GM18511 (cell line): ENCODE measurements at regions not wholly inside any gene's neighbourhood (a gene's known extent, or its start where the extent isn't known, plus 50 kb on each side); places are given as distances from the start of the nearest gene placed in this dataset.
"Not testable (repeated sequence)": the region's sequence is repeated elsewhere in the genome, so short reads cannot be mapped to it uniquely, and the experiment has no call there.

Experiments
- ATAC-seq: cut with Tn5 transposase; IDR thresholded peaks from one replicate; pipeline ENCODE4 v1.9.1; 2021; ENCODE audit warnings: mild to moderate bottlenecking, moderate library complexity; ENCODE audit not compliant: unreplicated experiment

GRCh38 chr9:97182532-97182931, 124.9 kb upstream of the CCDC180 start:
- not testable (repeated sequence) for ATAC-seq

GRCh38 chr9:97179616-97180015, 127.8 kb upstream of the CCDC180 start:
- ATAC-seq, result no peak

GRCh38 chr9:97176206-97176605, 131.3 kb upstream of the CCDC180 start:
- ATAC-seq, result no peak

- not testable (repeated sequence) for ATAC-seq
Observed at GRCh38 chr9:97168174-97168573, 129.2 kb upstream of the CTSV start.

GRCh38 chr9:97166496-97167138, 127.7 kb upstream of the CTSV start:
- not testable (repeated sequence) for ATAC-seq

GRCh38 chr9:97160255-97160654, 121.3 kb upstream of the CTSV start:
- no peak for ATAC-seq

- not testable (repeated sequence) for ATAC-seq
Observed at GRCh38 chr9:97158722-97159121, 119.8 kb upstream of the CTSV start.

- ATAC-seq, result not testable (repeated sequence)
Observed at GRCh38 chr9:97155441-97155840, 116.5 kb upstream of the CTSV start.

GRCh38 chr9:97153967-97154366, 115.0 kb upstream of the CTSV start:
- no peak for ATAC-seq

- not testable (repeated sequence) for ATAC-seq
Observed at GRCh38 chr9:97153160-97153559, 114.2 kb upstream of the CTSV start.

- not testable (repeated sequence) for ATAC-seq
Observed at GRCh38 chr9:97150471-97150870, 111.5 kb upstream of the CTSV start.

- ATAC-seq, result not testable (repeated sequence)
Observed at GRCh38 chr9:97148428-97148827, 109.5 kb upstream of the CTSV start.

GRCh38 chr9:97145680-97146079, 106.7 kb upstream of the CTSV start:
- ATAC-seq, result not testable (repeated sequence)

GRCh38 chr9:97140566-97140965, 101.6 kb upstream of the CTSV start:
- ATAC-seq, result no peak

- ATAC-seq, result no peak
Observed at GRCh38 chr9:97136421-97136820, 97.5 kb upstream of the CTSV start.

- ATAC-seq, result not testable (repeated sequence)
Observed at GRCh38 chr9:97133966-97134365, 95.0 kb upstream of the CTSV start.

- ATAC-seq, result no peak
Observed at GRCh38 chr9:97132865-97133264, 93.9 kb upstream of the CTSV start.

- not testable (repeated sequence) for ATAC-seq
Observed at GRCh38 chr9:97130864-97131263, 91.9 kb upstream of the CTSV start.

- ATAC-seq, result not testable (repeated sequence)
Observed at GRCh38 chr9:97130387-97130786, 91.4 kb upstream of the CTSV start.

GRCh38 chr9:97128919-97129318, 90.0 kb upstream of the CTSV start:
- no peak for ATAC-seq

- ATAC-seq, result no peak
Observed at GRCh38 chr9:97124256-97124655, 85.3 kb upstream of the CTSV start.

- ATAC-seq, result no peak
Observed at GRCh38 chr9:97110696-97111095, 71.8 kb upstream of the CTSV start.

- no peak for ATAC-seq
Observed at GRCh38 chr9:97109194-97109811, 70.4 kb upstream of the CTSV start.
